ENCODE measurements at regions not wholly inside any gene's neighbourhood (a gene's known extent, or its start where the extent isn't known, plus 50 kb on each side); places are given as distances from the start of the nearest gene placed in this dataset.
"Not testable (repeated sequence)": the region's sequence is repeated elsewhere in the genome, so short reads cannot be mapped to it uniquely, and the experiment has no call there.

- in situ Hi-C loops (cut with HindIII; ENCODE audit: low sequenced_read_pairs): no loop called here
- DNase-seq (ENCODE audit: low read depth, low spot score): no peak
- TF ChIP-seq CTCF (IDR thresholded peaks at IDR 0.05; ENCODE audit: low read depth, low read length): no peak
- H3K4me3 ChIP-seq (ENCODE audit: low read depth, low read length): no peak overlapping the region
Measured at GRCh38 chr1:213345621-213346020, 294.6 kb downstream of the RPS6KC1 start.

- no peak for DNase-seq (ENCODE audit: low read depth, low spot score)
- H3K4me3 ChIP-seq (ENCODE audit: low read depth, low read length): no peak overlapping the region
- in situ Hi-C loops (cut with HindIII; ENCODE audit: low sequenced_read_pairs): no loop called here
- TF ChIP-seq CTCF (IDR thresholded peaks at IDR 0.05; ENCODE audit: low read depth, low read length): no peak
Measured at GRCh38 chr1:213357403-213357802, 306.4 kb downstream of the RPS6KC1 start.

GRCh38 chr1:213358368-213358767 is 307.3 kb downstream of the RPS6KC1 start:
- in situ Hi-C loops (cut with HindIII; ENCODE audit: low sequenced_read_pairs); H3K4me3 ChIP-seq (ENCODE audit: low read depth, low read length); DNase-seq (ENCODE audit: low read depth, low spot score): not testable (repeated sequence)

- in situ Hi-C loops (cut with HindIII; ENCODE audit: low sequenced_read_pairs): no loop called here
Measured at GRCh38 chr1:213362598-213362997, 311.6 kb downstream of the RPS6KC1 start.

DNA sequence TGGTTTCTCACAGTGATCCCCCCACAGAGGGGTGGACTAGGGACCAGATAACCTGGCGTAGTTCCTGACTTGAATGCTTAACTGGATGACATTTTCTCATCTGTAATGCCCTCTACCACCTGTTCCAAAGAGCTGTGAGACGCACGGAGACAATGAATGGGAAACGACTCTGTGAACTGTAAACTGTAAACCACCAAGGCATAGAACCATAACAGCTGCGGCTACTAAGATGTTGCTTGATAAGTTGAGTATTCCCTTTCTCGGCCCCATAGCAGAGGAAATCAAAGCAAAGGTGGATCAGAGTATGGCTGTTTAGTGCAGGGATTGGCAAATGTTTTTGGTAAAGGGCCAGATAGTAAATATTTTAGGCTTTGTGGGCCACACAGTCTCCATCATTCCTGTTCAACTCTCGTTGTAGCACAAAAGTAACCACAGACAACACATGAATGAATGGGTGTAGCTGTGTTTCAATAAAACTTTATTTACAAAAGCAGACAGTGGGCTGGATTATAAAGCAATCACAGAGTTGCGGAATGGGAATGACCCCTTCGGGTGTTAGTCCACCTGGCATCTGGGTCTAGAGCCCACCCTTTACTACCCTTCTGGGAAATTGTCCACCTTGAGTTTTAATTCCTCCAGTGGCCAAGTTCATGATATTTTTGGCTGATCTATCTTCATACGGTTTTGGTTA is 315.2 kb downstream of the RPS6KC1 start:
- in situ Hi-C loops (cut with HindIII; ENCODE audit: low sequenced_read_pairs): no loop called here
- no peak overlapping the region for H3K4me3 ChIP-seq (ENCODE audit: low read depth, low read length)
- no peak for TF ChIP-seq CTCF (IDR thresholded peaks at IDR 0.05; ENCODE audit: low read depth, low read length)
- no peak for DNase-seq (ENCODE audit: low read depth, low spot score)

More at GRCh38 chr1:213362598-213362997, 311.6 kb downstream of the RPS6KC1 start:
- TF ChIP-seq CTCF (IDR thresholded peaks at IDR 0.05; ENCODE audit: low read depth, low read length): no peak
- no peak overlapping the region for H3K4me3 ChIP-seq (ENCODE audit: low read depth, low read length)
- DNase-seq (ENCODE audit: low read depth, low spot score): no peak

DNA sequence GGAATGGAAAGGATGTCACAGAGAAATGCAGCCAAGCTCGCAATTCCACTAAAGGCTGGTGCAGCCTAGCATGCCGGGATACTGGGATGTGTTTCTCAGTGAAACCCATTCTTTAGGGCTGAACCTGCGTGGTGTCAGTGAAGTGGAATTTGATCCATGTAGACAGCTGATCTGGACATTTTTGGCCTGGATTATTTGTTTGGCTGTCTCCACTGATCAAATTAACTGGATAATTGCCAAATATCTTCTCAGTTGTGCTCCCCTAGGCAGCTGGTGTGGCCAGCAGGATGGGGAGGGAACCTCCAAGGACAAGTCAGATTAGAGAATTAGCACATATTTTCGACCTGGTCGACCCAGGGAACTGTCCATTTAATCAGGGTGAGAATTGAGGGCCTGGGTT is 318.4 kb downstream of the RPS6KC1 start:
- TF ChIP-seq CTCF (IDR thresholded peaks at IDR 0.05; ENCODE audit: low read depth, low read length): no peak
- H3K4me3 ChIP-seq (ENCODE audit: low read depth, low read length): no peak overlapping the region
- in situ Hi-C loops (cut with HindIII; ENCODE audit: low sequenced_read_pairs): no loop called here
- no peak for DNase-seq (ENCODE audit: low read depth, low spot score)

DNA sequence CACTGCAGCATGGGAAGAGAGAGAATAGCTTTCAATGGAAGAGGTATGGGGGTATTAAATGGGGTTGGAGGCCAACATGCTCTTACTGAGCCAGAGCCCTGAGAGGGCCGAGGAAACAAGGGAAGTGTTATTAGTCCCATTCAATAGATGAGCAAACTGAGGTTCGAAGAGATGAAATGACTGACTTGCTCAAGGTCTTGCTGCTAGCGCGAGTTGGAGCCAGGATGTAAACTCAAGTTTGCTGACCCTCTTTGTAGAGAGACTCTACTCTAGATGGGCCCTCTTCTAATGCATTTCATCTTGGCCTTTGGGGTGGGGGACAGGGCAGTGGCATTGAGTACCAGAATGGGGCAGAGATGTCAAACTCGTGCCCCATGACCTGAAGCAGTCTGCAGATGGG is 319.5 kb downstream of the RPS6KC1 start:
- TF ChIP-seq CTCF (IDR thresholded peaks at IDR 0.05; ENCODE audit: low read depth, low read length): no peak
- in situ Hi-C loops (cut with HindIII; ENCODE audit: low sequenced_read_pairs): no loop called here
- no peak overlapping the region for H3K4me3 ChIP-seq (ENCODE audit: low read depth, low read length)
- DNase-seq (ENCODE audit: low read depth, low spot score): no peak
